ENCODE measurements at regions not wholly inside any gene's neighbourhood (a gene's known extent, or its start where the extent isn't known, plus 50 kb on each side); places are given as distances from the start of the nearest gene placed in this dataset.

DNA sequence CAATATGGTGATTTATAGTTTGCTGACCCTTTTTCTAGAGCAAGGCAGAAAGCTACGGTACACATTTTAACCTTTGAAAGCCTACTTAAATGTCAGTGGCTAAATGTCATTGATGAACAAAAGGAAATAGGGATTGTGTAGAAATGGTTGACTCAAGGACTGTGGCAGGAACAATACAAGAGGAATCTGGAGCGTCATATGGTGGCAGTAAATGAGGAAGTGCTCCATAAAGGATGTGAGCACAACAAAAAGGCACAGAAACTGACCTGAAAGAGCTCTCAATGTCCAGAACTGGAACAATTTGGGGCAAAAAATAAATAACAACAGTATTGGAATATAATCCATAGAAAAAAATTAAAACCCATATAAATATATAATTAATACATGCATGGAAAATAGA, 443.9 kb upstream of the VRK2 start:
- no peak overlapping the region for H3K4me3 ChIP-seq (ENCODE audit: low read depth, low read length)
- peak; percentile 9 for DNase-seq (ENCODE audit: low read depth)

DNA sequence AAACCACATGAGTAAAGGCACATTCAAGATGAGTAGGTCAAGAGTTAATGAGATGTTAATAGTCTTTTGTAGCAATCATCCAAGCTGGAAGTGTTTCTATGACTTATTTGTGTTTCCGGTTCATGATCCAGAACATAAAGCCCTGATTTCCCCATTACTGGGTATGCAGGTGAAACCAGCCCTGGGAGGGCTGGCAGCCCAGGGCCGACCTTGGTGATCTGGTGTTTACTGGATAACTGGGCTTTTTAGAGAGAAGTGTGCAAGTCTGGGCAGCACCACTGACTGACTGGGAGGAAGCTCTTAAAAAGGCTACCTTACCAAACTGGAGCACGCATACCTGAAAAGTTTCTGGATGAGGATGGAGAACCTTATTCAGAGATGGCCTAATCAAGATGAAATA, 431.6 kb upstream of the VRK2 start:
- TF ChIP-seq, protein P1, sequence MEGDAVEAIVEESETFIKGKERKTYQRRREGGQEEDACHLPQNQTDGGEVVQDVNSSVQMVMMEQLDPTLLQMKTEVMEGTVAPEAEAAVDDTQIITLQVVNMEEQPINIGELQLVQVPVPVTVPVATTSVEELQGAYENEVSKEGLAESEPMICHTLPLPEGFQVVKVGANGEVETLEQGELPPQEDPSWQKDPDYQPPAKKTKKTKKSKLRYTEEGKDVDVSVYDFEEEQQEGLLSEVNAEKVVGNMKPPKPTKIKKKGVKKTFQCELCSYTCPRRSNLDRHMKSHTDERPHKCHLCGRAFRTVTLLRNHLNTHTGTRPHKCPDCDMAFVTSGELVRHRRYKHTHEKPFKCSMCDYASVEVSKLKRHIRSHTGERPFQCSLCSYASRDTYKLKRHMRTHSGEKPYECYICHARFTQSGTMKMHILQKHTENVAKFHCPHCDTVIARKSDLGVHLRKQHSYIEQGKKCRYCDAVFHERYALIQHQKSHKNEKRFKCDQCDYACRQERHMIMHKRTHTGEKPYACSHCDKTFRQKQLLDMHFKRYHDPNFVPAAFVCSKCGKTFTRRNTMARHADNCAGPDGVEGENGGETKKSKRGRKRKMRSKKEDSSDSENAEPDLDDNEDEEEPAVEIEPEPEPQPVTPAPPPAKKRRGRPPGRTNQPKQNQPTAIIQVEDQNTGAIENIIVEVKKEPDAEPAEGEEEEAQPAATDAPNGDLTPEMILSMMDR (IDR thresholded peaks at IDR 0.05; ENCODE audit: low read depth, low read length) = no peak
- TF ChIP-seq, protein P2, sequence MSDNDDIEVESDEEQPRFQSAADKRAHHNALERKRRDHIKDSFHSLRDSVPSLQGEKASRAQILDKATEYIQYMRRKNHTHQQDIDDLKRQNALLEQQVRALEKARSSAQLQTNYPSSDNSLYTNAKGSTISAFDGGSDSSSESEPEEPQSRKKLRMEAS (IDR thresholded peaks at IDR 0.05; ENCODE audit: low read depth, low read length) = no peak
- TF ChIP-seq POLR2A (IDR thresholded peaks at IDR 0.05; ENCODE audit: extremely low read depth, insufficient read length) = no peak
- no peak for TF ChIP-seq MYC (IDR thresholded peaks at IDR 0.05; ENCODE audit: low read depth, low read length)
- no peak overlapping the region for H3K4me3 ChIP-seq (ENCODE audit: low read depth, low read length)
- DNase-seq (ENCODE audit: low read depth) = no peak

More for the DNA sequence above, 443.9 kb upstream of the VRK2 start:
- TF ChIP-seq, protein P2 (IDR thresholded peaks at IDR 0.05; ENCODE audit: low read depth, low read length) = no peak
- TF ChIP-seq, protein P1 (IDR thresholded peaks at IDR 0.05; ENCODE audit: low read depth, low read length) = no peak
- TF ChIP-seq POLR2A (IDR thresholded peaks at IDR 0.05; ENCODE audit: extremely low read depth, insufficient read length) (no peak), MYC (IDR thresholded peaks at IDR 0.05; ENCODE audit: low read depth, low read length) (no peak)

DNA sequence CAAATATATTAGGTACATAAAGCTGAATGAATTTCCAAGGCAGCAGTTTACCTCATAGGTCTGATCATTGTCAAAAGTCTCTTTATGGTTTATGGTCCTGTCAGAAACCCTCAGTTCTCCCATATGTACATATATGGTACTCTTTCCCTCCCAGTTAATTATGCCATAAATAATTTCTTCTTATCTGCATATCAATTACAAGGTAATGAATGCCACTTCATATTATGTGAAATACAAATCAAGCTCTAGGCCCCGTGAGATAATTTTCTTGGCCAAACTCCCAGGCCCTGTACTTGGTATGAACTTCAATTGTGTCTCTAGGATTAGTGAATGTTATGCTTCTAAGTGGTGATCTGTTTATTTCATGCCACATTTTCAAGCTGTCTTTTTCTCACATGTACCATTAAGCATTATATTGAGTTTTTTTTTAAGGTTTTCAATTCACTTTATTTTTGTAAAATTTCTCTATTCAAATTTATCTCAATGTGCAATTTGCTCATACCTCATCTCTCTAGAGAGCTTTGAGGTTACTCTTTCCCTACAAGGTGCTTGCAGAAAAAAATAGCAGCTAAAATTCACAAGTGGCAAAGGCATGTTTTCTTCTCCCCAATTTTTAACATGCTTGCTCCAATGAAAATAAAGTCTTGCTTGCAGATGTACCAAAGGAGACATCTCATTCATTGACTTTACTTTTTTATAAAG, 430.6 kb upstream of the VRK2 start:
- no peak for DNase-seq (ENCODE audit: low read depth)
- TF ChIP-seq MYC (IDR thresholded peaks at IDR 0.05; ENCODE audit: low read depth, low read length) (no peak), POLR2A (IDR thresholded peaks at IDR 0.05; ENCODE audit: extremely low read depth, insufficient read length) (no peak)
- TF ChIP-seq, protein P2 (IDR thresholded peaks at IDR 0.05; ENCODE audit: low read depth, low read length) = no peak
- TF ChIP-seq, protein P1 (IDR thresholded peaks at IDR 0.05; ENCODE audit: low read depth, low read length) = no peak
- no peak overlapping the region for H3K4me3 ChIP-seq (ENCODE audit: low read depth, low read length)

DNA sequence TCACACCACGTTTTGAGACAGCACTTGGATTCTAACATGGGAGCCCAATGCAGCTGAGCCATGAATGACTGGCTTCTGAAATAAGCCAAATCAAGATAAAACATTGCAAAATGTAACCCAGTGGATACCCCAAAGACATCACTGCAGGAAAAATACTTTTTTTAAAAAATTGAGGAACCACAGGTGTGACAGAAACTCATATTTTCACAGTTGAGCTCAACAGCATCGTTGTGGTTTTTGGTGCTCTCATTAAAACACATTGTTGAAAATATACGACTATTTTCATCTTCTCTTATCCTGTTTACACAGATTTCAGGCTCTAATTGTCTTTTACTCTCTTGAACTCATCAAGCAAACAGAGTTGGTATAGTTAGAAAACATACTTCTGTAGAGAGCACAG, 429.3 kb upstream of the VRK2 start:
- no peak overlapping the region for H3K4me3 ChIP-seq (ENCODE audit: low read depth, low read length)
- TF ChIP-seq MYC (IDR thresholded peaks at IDR 0.05; ENCODE audit: low read depth, low read length) (no peak), POLR2A (IDR thresholded peaks at IDR 0.05; ENCODE audit: extremely low read depth, insufficient read length) (no peak)
- TF ChIP-seq, protein P2 (IDR thresholded peaks at IDR 0.05; ENCODE audit: low read depth, low read length) = no peak
- TF ChIP-seq, protein P1 (IDR thresholded peaks at IDR 0.05; ENCODE audit: low read depth, low read length) = no peak
- no peak for DNase-seq (ENCODE audit: low read depth)

DNA sequence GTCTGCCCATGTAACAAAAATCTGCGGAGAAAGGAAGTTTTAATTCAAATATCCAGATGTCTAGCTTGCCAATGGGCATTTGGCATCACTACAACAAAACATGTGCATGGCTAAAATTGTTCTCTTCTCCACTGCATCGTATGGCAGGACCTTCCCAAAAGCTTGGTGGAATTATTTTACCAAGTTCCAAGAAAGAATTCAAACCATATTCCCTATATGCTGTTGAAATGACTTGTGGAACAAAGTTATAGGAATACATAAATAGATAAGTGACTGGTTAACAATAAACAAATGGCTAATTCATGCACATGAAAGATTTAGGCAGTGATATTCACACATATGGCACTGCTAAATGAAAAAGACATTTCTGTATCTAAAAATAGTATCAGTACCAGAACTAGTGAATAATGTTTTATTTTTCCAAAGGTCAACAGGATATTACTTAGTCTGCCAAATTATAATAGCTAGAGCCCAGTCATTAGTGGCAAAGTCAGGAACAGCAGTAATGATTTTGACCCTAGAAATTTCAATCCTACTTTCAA, 425.4 kb upstream of the VRK2 start:
- no peak for DNase-seq (ENCODE audit: low read depth)
- no peak overlapping the region for H3K4me3 ChIP-seq (ENCODE audit: low read depth, low read length)
- no peak for TF ChIP-seq MYC (IDR thresholded peaks at IDR 0.05; ENCODE audit: low read depth, low read length)
- TF ChIP-seq POLR2A (IDR thresholded peaks at IDR 0.05; ENCODE audit: extremely low read depth, insufficient read length) = no peak
- TF ChIP-seq, protein P2 (IDR thresholded peaks at IDR 0.05; ENCODE audit: low read depth, low read length) = no peak
- TF ChIP-seq, protein P1 (IDR thresholded peaks at IDR 0.05; ENCODE audit: low read depth, low read length) = no peak

Data from NB4 (cell line).